AG04449 (cell line): ENCODE measurements at regions not wholly inside any gene's neighbourhood (a gene's known extent, or its start where the extent isn't known, plus 50 kb on each side); places are given as distances from the start of the nearest gene placed in this dataset.

Source experiments
- CTCF ChIA-PET: fragments of 350-600 bp; formaldehyde crosslinking; extraction: SDS; loops from one replicate; lab custom pipeline; 2021; ENCODE audit warnings: antibody characterized with exemption; lab: Yijun Ruan, JAX
- POLR2A ChIA-PET: fragments of 400-600, 350-600 bp; formaldehyde crosslinking; extraction: SDS; loops from one replicate; lab custom pipeline; 2020; ENCODE audit warnings: antibody characterized with exemption, inconsistent platforms; lab: Yijun Ruan, JAX
- DNase-seq: peaks from one replicate; pipeline ENCODE4 v3.0.0-alpha.2; 2010; ENCODE audit warnings: low read depth, low spot score
- H3K4me3 ChIP-seq: 2 replicates; pipeline ENCODE4 v1.5.1; 2011; ENCODE audit warnings: low read depth, mild to moderate bottlenecking, control low read depth, low read length
- CTCF ChIP-seq: IDR thresholded peaks from one replicate; pipeline ENCODE4 v1.5.1; 2011; ENCODE audit warnings: mild to moderate bottlenecking, moderate library complexity, low read length, control low read depth, inconsistent platforms; ENCODE audit not compliant: insufficient read depth; ENCODE audit errors: missing control alignments

GRCh38 chr1:234769986-234770795 lies 160.2 kb upstream of the IRF2BP2 start:
- POLR2A ChIA-PET, result interaction anchor here (0.8 kb wide), 1 partner anchor 159 kb away, joined by 3 read pairs; no protein-coding TSS in a partner anchor
- DNase-seq, result no peak
- CTCF ChIA-PET, result interaction anchor here (1.1 kb wide), 1 partner anchor 27 kb away, joined by 3 read pairs; no protein-coding TSS in a partner anchor

GRCh38 chr1:234769284-234769985 lies 159.5 kb upstream of the IRF2BP2 start:
- CTCF ChIA-PET, result interaction anchor here (1.1 to 1.6 kb wide), 2 partner anchors 14 to 26 kb away, joined by 3 to 5 read pairs; no protein-coding TSS in a partner anchor
- DNase-seq, result no peak
- no peak for TF ChIP-seq CTCF
- H3K4me3 ChIP-seq, result no peak overlapping the region
- POLR2A ChIA-PET, result interaction anchor here (0.8 kb wide), 1 partner anchor 158 kb away, joined by 3 read pairs; no protein-coding TSS in a partner anchor

More at GRCh38 chr1:234769986-234770795, 160.2 kb upstream of the IRF2BP2 start:
- TF ChIP-seq CTCF, result no peak
- H3K4me3 ChIP-seq, result no peak overlapping the region

- no peak for DNase-seq
- ChIA-PET POLR2A (no interaction called here), CTCF (interaction anchor here (1.6 kb wide), 1 partner anchor 13 kb away, joined by 5 read pairs; no protein-coding TSS in a partner anchor)
- no peak overlapping the region for H3K4me3 ChIP-seq
- TF ChIP-seq CTCF, result no peak
Measured at GRCh38 chr1:234768569-234769283, 158.7 kb upstream of the IRF2BP2 start.

DNA sequence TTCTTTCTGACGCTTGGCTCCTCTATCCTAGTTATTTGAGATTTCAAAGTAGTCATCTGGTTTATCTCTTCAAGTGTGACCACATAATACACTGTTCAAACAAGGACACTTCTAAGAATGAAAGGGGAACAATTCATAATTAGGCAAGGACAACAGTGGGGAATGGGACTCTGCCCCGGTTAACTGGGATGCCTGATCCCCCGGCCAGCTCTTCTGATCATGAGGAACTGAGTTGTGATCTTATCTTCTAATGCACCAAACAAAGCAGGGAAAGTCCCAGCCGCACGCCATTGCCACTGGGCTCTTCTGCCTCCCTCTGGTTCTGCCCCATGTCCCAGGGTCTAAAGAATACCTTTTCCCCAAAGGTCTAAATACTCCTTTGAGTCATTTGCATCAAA lies 158.2 kb upstream of the IRF2BP2 start:
- TF ChIP-seq CTCF, result no peak
- no peak overlapping the region for H3K4me3 ChIP-seq
- POLR2A ChIA-PET, result no interaction called here
- no peak for DNase-seq
- CTCF ChIA-PET, result interaction anchor here (1.2 to 1.6 kb wide), 2 partner anchors 12 to 325 kb away, joined by 4 to 5 read pairs; no protein-coding TSS in a partner anchor

DNA sequence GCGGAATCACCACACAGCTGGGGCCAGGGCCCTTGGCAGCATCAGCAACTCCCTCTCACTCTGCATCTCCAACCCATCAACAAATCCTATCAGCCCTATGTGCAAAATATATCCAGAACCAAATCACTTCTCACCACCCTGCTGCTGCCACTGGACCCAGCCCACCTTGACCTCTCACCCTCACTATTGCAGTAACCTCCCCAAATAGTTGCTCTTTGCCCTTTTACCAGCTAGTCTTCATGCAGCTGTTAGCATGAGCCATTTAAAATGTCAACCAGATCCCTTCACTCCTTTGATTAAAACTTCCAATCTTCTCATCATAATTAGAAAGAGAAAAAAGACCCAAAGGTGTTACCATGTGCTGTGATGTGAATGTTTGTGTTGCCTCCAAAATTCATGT lies 155.7 kb upstream of the IRF2BP2 start:
- DNase-seq, result no peak
- CTCF ChIA-PET, result no interaction called here
- POLR2A ChIA-PET, result no interaction called here
- no peak overlapping the region for H3K4me3 ChIP-seq
- TF ChIP-seq CTCF, result no peak
